Neural cell (in vitro differentiated cells): ENCODE measurements at regions not wholly inside any gene's neighbourhood (a gene's known extent, or its start where the extent isn't known, plus 50 kb on each side); places are given as distances from the start of the nearest gene placed in this dataset.

Source experiments
- H2AFZ ChIP-seq: fragments of 200-600, 300-800 bp; sonication (generic), shearing (Covaris generic); 2 replicates; pipeline ENCODE4 v1.6.0; 2014; ENCODE audit warnings: low read depth, mild to moderate bottlenecking, antibody characterized with exemption, low read length, moderate library complexity
- H3F3A ChIP-seq: fragments of 200-600 bp; shearing (Covaris generic); 2 replicates; pipeline ENCODE4 v1.6.1; 2016; ENCODE audit warnings: mild to moderate bottlenecking, moderate library complexity, mixed read lengths, antibody characterized with exemption, low read length; ENCODE audit not compliant: insufficient read depth, poor library complexity, severe bottlenecking
- H3K27ac ChIP-seq: fragments of 200-600, 300-800 bp; sonication (generic), shearing (Covaris generic); 2 replicates; pipeline ENCODE4 v1.5.1; 2014; ENCODE audit warnings: mild to moderate bottlenecking, low read length, moderate library complexity
- H3K27me3 ChIP-seq: fragments of 300-800, 200-600 bp; sonication (generic), shearing (Covaris generic); 2 replicates; pipeline ENCODE4 v1.6.0; 2014; ENCODE audit warnings: mild to moderate bottlenecking, low read depth, low read length, moderate library complexity; ENCODE audit not compliant: insufficient read depth
- H3K36me3 ChIP-seq: fragments of 300-800, 200-600 bp; sonication (generic), shearing (Covaris generic); 2 replicates; pipeline ENCODE4 v1.5.1; 2014; ENCODE audit warnings: mild to moderate bottlenecking, antibody characterized with exemption, low read length, moderate library complexity; ENCODE audit not compliant: insufficient read depth
- H3K4me2 ChIP-seq: fragments of 300-800, 200-600 bp; sonication (generic), shearing (Covaris generic); 2 replicates; pipeline ENCODE4 v1.6.0; 2014; ENCODE audit warnings: mild to moderate bottlenecking, low read length
- H3K4me3 ChIP-seq: fragments of 300-800, 200-600 bp; sonication (generic), shearing (Covaris generic); 2 replicates; pipeline ENCODE4 v1.5.1; 2014; ENCODE audit warnings: mild to moderate bottlenecking, low read length, moderate library complexity
- H3K79me2 ChIP-seq: fragments of 200-600 bp; shearing (Covaris generic); replicated peaks from 2 replicates; pipeline ENCODE4 v1.6.0; 2014; ENCODE audit warnings: mild to moderate bottlenecking, low read length, moderate library complexity; ENCODE audit not compliant: insufficient read depth
- H3K9ac ChIP-seq: fragments of 300-800, 200-600 bp; sonication (generic), shearing (Covaris generic); 2 replicates; pipeline ENCODE4 v1.6.1; 2016; ENCODE audit warnings: mild to moderate bottlenecking, low read length, mixed read lengths
- H3K9me2 ChIP-seq: fragments of 200-600 bp; shearing (Covaris generic); 2 replicates; pipeline ENCODE4 v1.6.1; 2016; ENCODE audit warnings: mild to moderate bottlenecking, low read length, mixed read lengths; ENCODE audit not compliant: insufficient read depth
- H3K9me3 ChIP-seq: fragments of 200-600, 300-800 bp; sonication (generic), shearing (Covaris generic); 2 replicates; pipeline ENCODE4 v1.6.1; 2016; ENCODE audit warnings: mild to moderate bottlenecking, mixed run types, low read length, moderate library complexity, mixed read lengths
- H4K20me1 ChIP-seq: fragments of 200-600 bp; shearing (Covaris generic); 2 replicates; pipeline ENCODE4 v1.6.1; 2016; ENCODE audit warnings: mild to moderate bottlenecking, mixed run types; ENCODE audit not compliant: insufficient read depth
- EP300 ChIP-seq: fragments of 450-650 bp; conservative IDR thresholded peaks from 2 replicates; pipeline ENCODE4 v1.6.1; 2014; ENCODE audit warnings: antibody characterized with exemption, mild to moderate bottlenecking, moderate library complexity; ENCODE audit not compliant: poor library complexity, severe bottlenecking
- EZH2 ChIP-seq: fragments of 200-600, 300-800 bp; shearing (Covaris generic), sonication (generic); IDR thresholded peaks from 2 replicates; pipeline ENCODE4 v1.6.1; 2014; ENCODE audit warnings: antibody characterized with exemption, low read length, borderline replicate concordance, mild to moderate bottlenecking; ENCODE audit not compliant: insufficient read depth, poor library complexity, severe bottlenecking
- RAD21 ChIP-seq: fragments of 450-650 bp; conservative IDR thresholded peaks from 2 replicates; pipeline ENCODE4 v1.6.1; 2014; ENCODE audit warnings: antibody characterized with exemption, mild to moderate bottlenecking, moderate library complexity
- SMC3 ChIP-seq: fragments of 450-650 bp; conservative IDR thresholded peaks from 2 replicates; pipeline ENCODE4 v1.6.1; 2014; ENCODE audit warnings: antibody characterized with exemption, mild to moderate bottlenecking, moderate library complexity; ENCODE audit not compliant: poor library complexity
- TAF1 ChIP-seq: IDR thresholded peaks from 2 replicates; pipeline ENCODE4 v1.6.1; 2012; ENCODE audit warnings: low read depth
- TF ChIP-seq, protein P1 (sequence below): fragments of 450-650 bp; IDR thresholded peaks from 2 replicates; pipeline ENCODE4 v1.5.1; 2014; ENCODE audit warnings: antibody characterized with exemption, mild to moderate bottlenecking, moderate library complexity; ENCODE audit not compliant: poor library complexity, severe bottlenecking
- TF ChIP-seq, protein P2 (sequence below): IDR thresholded peaks from 2 replicates; pipeline ENCODE4 v1.6.1; 2012; ENCODE audit warnings: borderline replicate concordance

DNA sequence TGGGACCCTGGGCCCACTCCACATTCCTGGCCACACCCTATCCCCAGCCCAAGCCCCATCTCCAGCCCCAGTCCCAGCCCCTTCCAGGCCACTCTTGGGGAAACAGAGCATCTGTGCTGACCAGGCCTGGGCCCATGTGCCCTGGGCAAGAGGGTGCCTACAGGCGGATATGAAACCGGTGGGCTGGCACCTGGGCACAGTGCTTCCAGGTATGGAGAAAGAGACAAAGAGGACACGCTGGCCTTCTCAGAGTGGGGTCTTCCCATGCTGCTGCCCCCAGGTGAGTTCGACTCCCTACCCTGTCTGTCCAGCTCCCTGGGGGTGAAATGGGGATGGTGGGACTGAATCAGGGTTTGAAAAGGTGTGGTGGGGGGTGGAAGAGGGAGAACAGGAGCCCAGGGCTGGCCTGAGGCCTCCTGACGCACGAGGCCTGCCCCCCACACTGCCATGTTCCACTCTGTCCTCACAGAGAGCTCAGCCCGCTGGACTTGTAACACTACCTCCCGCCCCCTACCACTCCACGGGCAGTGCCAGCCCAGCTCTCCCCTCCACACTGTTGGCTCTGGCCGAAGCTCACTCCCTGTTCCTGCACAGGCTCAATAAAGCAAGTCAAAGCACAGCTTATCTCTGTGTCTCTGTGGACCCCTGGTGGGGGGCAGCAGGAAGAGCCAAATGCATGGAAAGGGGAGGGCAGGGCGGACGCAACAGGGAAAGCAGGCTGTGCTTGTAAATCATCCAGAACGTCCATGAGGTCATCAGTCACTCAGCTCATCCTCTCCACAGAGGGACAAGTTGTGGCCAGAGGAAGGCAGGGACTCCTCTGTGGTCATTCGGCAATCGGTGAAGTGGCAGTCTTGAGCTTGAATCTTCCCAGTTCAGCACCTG lies 71.1 kb upstream of the TMEM97 start:
- Histone ChIP-seq H4K20me1 (no peaks in the 10 kb centered on the region), H3K27ac (no peak overlapping the region), H3K36me3 (no peaks in the 10 kb centered on the region), H3K4me3 (no peak overlapping the region), H3K4me2 (no peak overlapping the region), H3K27me3 (no peaks in the 10 kb centered on the region), H3K9me2 (no peaks in the 10 kb centered on the region), H2AFZ (no peak overlapping the region), H3F3A (no peaks in the 10 kb centered on the region), H3K79me2 (no peaks in the 10 kb centered on the region), H3K9me3 (no peaks in the 10 kb centered on the region), H3K9ac (no peak overlapping the region)
- TF ChIP-seq RAD21, result peak; percentile 35
- no peak for TF ChIP-seq TAF1
- TF ChIP-seq, protein P1, sequence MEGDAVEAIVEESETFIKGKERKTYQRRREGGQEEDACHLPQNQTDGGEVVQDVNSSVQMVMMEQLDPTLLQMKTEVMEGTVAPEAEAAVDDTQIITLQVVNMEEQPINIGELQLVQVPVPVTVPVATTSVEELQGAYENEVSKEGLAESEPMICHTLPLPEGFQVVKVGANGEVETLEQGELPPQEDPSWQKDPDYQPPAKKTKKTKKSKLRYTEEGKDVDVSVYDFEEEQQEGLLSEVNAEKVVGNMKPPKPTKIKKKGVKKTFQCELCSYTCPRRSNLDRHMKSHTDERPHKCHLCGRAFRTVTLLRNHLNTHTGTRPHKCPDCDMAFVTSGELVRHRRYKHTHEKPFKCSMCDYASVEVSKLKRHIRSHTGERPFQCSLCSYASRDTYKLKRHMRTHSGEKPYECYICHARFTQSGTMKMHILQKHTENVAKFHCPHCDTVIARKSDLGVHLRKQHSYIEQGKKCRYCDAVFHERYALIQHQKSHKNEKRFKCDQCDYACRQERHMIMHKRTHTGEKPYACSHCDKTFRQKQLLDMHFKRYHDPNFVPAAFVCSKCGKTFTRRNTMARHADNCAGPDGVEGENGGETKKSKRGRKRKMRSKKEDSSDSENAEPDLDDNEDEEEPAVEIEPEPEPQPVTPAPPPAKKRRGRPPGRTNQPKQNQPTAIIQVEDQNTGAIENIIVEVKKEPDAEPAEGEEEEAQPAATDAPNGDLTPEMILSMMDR, result peak; percentile 19
- peak; percentile 42 for TF ChIP-seq SMC3

DNA sequence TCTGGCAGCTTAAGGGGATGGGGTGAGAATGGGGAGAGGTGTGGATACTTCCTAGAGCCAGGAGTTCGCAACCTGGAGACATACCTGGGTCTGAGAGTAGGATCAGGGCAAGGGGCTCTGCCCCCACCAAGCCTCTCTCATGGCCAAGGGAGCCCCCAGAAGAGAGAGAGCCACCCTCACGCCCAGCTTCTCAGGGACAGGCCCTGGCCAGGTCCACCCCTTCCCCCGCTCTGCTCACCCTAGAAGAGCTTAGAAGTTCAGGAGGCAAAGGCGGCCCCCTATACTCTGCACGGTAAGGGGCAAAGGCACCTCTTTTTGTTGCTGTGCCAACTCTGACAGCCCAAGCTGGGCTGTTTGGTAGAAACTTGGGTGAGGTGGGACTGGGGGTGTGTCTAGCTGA lies 69.3 kb upstream of the TMEM97 start:
- Histone ChIP-seq H3K9me2 (no peaks in the 10 kb centered on the region), H3K36me3 (no peaks in the 10 kb centered on the region), H3F3A (no peaks in the 10 kb centered on the region), H3K9me3 (no peaks in the 10 kb centered on the region), H3K9ac (no peak overlapping the region), H4K20me1 (no peaks in the 10 kb centered on the region), H2AFZ (no peak overlapping the region), H3K79me2 (no peaks in the 10 kb centered on the region), H3K27ac (no peak overlapping the region), H3K27me3 (no peaks in the 10 kb centered on the region), H3K4me3 (no peak overlapping the region), H3K4me2 (no peak overlapping the region)
- TF ChIP-seq EZH2 (no peak), TAF1 (no peak), EP300 (no peak), RAD21 (no peak), SMC3 (no peak)
- TF ChIP-seq, protein P1, result no peak
- TF ChIP-seq, protein P2, sequence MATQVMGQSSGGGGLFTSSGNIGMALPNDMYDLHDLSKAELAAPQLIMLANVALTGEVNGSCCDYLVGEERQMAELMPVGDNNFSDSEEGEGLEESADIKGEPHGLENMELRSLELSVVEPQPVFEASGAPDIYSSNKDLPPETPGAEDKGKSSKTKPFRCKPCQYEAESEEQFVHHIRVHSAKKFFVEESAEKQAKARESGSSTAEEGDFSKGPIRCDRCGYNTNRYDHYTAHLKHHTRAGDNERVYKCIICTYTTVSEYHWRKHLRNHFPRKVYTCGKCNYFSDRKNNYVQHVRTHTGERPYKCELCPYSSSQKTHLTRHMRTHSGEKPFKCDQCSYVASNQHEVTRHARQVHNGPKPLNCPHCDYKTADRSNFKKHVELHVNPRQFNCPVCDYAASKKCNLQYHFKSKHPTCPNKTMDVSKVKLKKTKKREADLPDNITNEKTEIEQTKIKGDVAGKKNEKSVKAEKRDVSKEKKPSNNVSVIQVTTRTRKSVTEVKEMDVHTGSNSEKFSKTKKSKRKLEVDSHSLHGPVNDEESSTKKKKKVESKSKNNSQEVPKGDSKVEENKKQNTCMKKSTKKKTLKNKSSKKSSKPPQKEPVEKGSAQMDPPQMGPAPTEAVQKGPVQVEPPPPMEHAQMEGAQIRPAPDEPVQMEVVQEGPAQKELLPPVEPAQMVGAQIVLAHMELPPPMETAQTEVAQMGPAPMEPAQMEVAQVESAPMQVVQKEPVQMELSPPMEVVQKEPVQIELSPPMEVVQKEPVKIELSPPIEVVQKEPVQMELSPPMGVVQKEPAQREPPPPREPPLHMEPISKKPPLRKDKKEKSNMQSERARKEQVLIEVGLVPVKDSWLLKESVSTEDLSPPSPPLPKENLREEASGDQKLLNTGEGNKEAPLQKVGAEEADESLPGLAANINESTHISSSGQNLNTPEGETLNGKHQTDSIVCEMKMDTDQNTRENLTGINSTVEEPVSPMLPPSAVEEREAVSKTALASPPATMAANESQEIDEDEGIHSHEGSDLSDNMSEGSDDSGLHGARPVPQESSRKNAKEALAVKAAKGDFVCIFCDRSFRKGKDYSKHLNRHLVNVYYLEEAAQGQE, result no peak
